RPMI8226 (cell line): ENCODE measurements at regions not wholly inside any gene's neighbourhood (a gene's known extent, or its start where the extent isn't known, plus 50 kb on each side); places are given as distances from the start of the nearest gene placed in this dataset.

Source experiments
- DNase-seq: peaks from one replicate; pipeline ENCODE4 v3.0.0-alpha.2; 2015

DNA sequence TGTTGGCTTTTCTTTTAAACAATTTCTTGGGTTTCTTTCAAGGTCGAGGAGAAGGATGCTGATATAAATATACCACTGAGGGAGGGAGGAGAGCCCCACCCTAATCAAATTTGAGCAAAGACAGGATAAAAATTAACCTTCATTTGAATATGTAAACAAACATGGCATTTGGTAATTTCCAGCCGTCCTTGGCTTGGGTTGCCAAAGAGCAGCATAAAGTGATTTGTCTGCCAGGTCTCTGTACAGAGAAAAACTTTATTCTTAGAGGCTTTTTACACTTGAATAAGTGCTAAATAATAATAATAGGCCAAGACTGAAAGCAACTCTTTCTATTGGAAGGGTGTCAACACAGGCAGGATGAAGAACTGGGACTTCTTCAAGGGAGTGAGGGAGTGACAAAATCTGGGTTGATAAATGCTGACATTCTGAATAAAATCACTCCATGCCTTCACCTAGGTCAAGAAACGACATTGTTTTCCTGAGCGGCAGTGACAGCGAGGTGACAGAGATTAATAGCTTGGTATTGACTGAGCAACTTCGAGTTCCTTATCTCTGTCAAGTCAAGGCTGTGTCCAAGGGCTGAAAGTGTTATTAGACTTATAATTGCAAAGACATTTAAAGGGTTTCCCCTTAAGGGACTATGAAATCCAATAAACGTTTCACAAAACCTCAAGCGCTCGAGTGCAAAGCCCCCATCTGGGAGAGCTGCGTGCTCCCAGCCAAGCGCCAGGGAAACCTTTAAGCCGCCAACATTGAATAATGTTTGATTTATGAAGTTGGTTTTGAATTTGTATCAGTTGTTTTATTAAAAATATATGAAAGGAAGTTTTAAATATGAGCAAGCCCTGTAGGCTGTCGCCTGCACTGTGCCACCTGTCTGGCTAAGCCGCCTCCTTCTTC is 269.5 kb upstream of the N4BP1 start:
- no peak for DNase-seq

DNA sequence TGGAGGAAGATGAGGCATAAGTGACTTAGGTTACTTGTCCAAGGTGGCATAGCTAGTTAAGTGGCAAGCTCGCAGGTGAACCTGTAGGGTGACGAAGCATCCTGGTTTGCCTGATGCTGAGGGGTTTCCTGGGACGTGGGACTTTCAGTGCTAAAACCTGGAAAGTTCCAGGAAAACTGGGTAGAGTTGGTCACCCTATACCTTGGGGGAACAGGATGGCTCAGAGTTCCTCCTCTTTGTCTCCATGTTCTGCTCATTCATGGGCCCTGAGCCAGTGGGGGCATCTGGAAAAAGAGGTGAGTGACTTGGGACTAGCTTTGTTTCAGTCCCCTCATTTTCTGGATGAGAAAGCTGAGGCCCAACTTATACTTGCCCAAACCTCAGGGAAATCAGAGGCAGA is 268.0 kb upstream of the N4BP1 start:
- no peak for DNase-seq

DNA sequence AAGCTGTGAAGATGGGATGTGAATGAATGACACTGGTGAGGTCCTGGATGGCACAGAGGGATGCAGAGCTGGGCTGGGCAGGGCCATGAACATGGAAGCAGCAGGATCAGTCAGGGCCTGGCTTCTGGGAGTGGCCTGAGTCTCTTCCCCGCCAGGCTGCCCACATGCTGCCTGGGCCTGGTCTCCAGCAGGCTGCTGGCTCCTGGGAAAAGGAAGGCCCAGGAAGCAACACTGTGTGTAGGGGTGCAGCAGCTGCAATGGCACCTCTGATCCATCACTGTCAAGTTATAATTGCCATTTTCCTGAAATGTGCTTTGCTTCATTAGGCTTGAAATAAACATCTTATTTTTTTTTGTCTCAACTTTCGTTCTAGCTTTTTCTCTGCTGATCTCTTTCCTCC is 260.2 kb upstream of the N4BP1 start:
- DNase-seq, result no peak

DNA sequence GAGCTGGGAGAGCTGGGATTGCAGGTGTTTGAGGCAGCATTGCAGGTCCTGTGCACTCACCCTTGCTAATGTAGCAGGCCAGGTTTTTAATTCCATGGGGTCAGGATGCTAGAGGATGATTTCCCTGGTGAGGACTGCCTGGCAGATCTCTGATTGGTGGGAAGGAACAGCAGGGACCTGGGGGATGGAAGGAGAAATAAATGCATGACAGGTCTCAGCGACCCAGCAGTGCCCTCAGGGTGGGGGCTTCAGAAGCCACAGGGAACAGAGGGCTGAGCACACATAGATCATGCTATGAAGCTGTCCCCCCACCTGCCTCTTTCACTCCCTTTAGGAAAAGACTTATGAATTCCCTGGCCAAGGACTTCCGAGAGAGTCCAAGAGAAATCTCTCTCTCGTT is 255.5 kb upstream of the N4BP1 start:
- DNase-seq, result no peak

DNA sequence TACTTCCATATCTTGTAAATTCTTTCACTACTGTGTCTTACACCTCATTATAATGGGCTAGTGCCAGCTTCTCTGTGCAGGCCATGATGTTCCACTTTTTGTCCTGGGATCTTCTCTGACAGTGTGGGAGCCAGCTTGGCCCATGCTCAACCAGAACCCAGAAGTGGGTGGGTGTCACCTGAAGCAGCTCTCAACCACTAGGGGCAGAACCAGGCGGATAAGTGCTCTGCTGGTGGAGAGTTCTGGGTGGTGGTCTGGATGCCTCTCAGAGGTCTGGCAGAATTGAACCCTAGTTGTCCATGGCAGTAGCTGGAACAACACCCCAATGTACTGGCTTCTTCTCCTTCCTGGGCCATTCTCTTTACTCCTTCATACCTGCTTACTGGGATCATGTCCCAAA is 254.1 kb upstream of the N4BP1 start:
- no peak for DNase-seq

DNA sequence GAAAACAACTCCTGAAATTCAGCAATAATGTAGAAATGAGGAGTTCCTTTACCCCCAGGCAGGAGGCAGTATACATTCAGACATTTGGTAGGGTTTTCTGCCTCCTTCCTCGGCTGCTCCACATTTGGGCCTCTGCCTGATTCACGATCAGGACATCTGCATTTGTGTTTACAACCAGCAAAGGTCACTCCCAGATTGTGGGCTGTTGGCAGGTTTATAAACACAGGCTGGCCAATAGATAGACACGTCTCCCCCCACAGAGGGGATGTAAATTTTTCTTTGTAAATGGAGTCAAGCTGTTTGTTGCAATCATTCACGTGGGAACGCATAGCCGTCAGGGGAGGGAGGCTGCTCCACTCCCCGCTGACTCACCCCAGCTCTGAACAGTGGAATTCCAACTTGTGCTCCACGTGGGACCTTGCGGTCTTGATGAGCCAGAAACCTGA is 252.1 kb upstream of the N4BP1 start:
- no peak for DNase-seq

DNA sequence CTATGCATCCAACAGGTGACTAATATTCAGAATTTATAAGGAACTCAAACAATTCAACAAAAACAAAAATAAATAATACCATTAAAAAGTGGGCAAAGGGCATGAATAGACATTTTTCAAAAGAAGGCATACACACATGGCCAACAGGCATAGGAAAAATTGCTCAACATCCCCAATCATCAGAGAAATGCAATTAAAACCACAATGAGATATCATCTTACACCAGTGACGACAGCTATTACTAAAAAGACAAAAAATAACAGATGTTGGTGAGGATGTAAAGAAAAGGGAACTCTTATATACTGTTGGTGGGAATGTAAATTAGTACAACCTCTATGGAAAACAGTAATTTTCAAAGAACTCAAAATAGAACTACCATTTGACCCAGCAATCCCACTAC is 250.4 kb upstream of the N4BP1 start:
- no peak for DNase-seq

DNA sequence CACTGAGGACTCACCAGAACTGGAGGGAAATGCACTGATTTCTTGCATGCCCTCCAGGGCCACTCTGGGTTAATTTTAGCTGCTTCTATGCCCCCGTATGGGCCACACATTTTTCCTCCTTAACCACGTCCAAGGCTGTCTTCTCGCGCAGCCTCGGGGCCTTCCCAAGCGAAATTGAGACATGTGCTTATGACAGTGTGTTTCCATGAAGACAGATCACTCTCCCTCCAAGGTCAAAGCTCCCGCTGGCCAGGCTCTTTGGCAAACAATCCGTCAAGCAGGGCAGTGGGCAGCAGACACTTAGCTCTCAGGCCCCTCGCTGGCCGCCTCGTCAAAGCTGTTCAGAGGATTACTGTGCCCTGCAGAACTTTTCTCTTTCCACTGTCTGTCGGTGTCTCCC is 243.0 kb upstream of the N4BP1 start:
- DNase-seq, result no peak

DNA sequence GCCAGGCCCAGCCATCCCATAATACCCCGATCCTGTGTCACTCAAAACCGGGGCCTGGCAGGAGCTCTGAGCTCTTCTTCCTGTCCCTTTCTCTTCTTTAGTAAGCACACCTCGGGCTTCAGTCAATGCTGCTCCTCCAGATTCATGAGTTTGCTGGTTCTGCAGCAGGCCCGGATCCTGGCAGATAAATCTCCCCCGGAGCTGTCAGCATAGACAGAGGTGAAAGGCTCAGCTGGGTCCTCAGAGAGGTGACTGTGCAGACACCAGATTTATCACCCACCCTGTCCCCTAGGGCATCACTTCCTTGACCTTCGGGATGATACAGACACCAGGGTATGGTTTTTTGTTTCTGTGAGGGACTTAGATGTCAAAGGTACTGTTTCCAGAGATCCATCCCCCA is 242.5 kb upstream of the N4BP1 start:
- no peak for DNase-seq

DNA sequence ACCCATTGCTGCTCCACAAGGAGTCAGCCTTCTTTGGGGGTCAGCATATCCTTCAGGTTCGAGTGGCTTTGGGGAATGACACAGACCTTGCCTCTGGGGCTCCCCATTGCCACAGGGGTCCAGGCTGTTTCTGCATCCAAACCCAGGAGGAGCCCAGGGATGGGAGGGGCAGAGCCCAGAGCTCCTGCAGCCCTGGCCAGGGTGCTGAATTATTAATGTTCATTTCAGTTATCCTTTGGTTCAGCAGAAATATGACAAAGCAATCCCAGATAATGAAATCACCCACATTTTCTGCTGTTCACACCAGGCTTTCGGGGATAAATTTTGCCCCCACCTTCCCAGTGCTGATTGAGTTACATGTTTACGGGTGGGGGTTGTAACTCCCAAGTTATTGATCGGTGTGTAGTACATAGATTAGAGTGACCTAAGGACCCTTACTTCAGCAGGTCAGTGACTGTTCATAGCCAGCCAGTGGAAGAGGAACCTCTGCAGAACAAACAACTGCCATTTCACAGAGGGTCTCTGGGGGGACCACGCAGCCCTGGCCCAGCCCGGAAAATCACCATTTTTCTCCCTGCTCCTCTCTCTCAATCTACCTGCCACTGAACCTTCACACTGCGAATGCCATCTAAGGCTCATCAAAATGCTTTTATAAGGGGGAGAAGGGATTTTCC is 240.3 kb upstream of the N4BP1 start:
- DNase-seq, result no peak

DNA sequence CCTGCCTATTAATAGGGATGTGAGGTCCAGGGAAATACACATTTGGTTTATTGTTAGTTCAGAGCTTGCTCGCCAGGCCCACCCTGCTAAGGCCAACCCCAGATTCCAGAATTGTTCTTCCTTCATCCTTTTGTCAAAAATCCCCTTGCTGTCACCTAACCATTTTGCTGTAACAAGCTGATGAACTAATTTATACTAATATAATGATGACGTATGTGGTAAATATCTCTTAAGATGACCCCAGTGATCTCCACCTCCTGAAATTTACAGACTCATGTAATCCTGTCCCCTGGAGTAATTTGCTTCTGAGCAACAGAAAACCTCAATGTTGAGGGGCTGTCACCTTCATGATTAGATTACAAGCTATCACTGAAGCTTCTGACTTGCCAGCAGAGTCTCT is 236.3 kb upstream of the N4BP1 start:
- no peak for DNase-seq

DNA sequence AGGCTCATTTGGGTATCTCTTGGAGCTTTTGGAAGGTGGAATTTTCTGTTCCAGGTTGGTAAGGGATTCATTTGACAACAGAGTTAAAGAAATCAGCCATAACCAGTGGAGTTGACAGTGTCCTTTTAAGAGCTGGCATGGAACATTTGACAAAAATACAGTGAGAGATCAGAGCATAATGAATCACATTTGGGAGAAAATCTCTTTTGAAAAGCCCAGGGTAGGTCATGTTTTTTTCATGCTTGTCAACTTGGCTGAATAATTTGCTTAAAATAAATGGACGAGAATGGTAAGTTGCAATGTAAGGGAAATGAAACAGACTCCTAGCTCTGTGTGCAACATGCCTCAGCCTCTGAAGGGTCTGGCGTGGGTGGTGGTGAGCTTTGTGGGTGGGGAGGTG is 235.3 kb upstream of the N4BP1 start:
- no peak for DNase-seq

DNA sequence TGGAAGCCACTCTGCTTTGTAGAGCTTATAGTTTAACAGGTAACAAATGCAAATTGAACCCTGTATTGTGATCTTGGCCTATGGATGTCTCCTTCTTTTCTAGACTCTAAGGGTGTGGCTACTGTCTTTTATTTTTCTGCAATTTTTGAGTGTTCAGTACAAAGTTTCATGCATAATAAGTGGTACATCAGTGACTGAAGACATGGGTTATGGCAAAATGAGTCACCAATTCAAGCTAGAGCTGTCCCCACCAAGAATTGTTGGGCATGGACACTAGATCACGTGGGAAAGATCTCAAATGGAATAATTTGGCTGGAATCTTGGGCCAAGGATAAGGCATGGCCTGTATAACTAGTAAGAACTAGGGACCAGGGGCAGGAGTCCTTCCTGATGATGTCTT is 228.4 kb upstream of the N4BP1 start:
- no peak for DNase-seq

DNA sequence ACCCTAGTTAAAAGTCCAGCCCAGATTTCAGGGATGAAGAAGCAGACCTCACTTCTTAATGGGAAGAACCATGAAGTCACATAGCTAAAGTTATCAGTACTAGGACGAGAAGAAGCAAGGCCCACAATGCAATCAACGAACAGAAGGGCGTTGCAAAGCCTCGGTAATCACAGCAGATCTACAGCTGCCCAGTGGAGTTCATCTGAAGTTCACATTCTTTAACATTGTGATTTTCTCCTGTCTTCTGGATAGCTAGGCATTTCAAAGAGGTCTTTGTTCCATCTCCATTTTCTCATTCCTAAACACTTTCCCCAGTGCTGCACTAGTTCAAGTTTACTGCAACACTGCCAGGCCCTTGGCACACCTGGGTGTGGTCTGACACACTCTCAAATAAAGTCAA is 226.7 kb upstream of the N4BP1 start:
- no peak for DNase-seq

DNA sequence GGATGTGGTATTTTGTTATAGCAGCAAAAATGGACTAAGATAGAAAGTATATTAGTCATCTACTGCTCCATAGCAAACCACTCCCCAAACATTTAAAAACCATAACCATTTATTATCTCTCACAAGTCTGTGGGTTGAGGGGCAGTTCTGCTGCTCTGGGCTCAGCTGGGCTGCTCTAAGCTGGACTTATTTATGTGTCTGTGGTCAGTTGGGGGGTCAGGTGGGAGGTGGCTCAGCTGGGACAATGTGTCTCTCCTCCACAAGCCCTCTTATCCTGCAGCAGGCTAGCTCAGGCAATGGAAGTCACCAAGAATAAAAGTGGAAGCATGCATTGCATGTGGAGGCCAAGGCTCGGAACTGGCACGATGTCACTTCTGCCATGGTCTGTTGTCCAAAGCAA is 226.1 kb upstream of the N4BP1 start:
- DNase-seq, result no peak

DNA sequence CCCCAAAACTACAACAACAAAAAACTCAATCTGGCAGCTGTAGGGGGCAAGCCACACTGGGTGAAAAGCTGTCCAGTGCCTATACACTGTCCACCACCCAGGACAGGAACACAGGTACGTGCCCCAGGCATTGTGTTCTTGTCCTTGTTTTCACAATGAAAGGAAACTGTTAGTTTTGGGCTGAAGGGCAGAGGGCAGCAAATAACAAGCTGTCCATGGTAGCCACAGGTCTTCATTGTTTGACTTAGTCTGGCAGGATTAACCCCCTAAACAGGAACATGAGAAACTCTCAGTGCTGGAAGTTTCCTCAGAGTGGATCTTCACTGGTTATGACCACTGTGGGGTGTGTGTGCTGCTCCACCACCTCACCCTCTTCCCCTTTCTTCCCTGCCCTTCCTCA is 224.6 kb upstream of the N4BP1 start:
- DNase-seq, result no peak

DNA sequence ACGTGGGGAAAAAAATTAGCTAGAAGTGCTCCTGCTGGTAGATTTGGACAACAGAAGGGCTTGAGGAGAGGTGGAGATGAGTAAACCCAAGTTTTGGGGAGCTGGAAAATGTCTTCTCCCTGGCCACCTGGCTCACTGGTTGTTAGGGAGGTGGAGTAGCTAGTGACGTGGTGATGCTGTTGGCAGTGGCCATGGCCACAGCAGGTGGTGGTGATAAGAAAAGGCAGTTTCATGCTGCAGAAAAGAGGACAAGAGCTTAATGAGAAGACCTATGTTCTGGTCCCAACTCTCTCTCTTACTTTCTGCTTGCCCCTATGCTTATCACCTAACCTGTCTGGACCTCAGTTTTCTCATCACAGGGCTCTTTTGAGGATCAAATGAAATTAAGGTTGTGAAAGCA is 223.5 kb upstream of the N4BP1 start:
- DNase-seq, result no peak

DNA sequence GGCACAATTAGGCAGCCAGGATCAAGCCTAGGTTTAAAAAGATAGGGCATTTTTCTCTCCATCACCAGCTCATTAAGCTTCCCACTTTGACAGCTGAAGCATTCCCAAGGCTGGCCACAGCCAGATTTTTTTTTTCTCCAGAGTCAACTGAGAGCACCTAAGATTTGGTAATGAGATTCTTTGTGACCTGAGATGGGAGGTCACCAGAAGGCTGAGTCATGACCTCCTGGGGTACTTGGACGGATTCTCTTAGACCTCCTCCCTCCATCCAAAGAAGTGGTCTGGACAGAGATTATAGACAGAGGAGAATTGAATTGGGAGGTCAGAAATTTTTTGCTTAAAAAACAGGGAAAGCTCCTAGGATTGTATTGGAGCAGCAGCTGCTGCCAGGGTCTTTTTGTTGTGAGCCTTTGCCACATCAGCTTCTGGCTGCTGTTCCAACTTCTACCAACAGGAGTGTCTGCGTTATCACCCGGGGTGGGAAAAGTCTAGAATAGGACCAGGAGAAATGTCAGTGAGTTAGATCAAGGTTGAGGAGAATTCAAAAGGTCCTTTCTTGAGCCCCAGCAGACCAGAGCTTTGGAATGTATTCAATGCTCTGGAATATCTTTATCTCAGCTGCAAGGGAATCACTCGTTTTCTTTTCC is 221.2 kb upstream of the N4BP1 start:
- DNase-seq, result no peak

DNA sequence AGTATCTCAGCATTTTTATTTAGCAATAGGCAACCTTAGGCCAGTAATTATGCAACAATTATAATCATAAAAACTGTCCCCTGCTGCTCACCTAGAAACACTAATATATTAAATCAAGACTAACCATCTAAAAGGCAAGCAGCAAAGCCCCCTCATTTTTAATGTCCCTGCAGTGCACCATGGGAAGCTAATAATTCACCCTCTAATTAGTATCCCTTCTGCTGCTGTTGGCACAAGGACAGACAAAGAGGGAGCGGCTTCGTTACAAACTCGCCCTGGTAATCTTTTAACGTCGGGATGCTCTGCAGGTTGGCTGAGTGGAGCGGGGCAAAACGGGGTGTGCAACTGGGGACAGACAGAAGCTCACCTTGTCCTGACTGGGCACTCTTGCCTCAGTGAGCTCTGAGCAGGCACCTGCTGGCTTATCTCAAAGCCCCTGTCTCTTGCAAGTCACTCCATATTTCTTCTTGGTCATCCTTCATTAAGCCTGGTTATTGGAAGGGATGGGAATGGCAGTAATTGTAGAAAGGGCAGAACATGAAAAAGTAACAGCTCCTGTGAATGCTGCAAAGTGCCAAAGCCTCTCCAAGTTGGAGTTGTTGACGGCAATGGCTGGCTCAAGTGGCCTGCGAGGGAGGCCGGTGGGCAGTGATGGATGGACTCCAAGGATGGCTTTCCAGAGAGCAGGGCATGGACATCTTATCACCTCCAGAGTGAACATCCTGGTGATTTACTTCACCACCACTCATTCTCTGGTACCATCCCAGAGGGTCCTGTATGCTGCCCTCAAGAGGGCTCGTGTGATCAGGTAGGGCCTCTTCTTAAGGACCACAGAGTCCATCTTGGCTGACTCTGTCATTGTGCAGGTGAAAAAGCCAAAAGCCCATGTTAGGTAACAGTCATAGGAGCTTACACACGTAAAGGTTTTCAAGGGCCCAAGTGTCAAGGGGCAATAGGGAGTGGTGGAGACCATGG is 219.6 kb upstream of the N4BP1 start:
- no peak for DNase-seq

DNA sequence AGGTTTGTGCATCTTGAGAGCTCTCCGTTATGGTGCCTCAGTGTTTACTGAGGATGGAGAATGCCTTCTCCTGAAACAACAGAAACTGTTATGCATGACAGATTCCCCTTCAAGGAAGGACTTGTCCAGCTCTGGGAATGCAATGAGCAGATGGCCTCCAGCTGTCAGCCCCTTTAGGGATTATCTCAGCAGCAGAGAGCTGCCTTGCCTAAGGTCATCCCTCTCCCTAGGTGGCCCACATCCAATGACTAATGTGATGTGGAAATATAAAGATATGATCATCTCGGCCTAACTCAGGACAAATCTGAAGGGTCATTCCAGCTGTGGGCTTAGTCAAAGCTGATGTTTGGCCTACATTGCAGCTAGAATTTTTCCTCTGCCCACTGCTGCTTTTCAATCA is 214.3 kb upstream of the N4BP1 start:
- DNase-seq, result no peak

DNA sequence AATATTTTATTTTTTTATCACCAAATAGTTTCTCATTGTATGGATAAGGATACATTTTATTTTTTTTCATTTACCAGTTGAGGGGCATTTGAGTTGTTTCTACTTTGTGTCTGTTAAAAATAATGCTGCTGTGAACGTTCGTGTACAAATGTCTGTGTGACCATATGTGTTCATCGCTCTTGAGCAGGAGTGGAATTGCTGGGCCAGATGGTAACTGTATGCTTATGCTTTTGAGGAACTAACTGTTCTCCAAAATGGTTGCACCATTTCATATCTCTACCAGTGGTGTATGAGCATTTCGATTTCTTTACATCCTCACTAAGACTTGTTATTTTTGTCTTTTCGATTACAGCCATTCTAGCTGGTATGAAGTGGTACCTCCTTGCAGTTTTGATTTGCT is 212.5 kb upstream of the N4BP1 start:
- no peak for DNase-seq

DNA sequence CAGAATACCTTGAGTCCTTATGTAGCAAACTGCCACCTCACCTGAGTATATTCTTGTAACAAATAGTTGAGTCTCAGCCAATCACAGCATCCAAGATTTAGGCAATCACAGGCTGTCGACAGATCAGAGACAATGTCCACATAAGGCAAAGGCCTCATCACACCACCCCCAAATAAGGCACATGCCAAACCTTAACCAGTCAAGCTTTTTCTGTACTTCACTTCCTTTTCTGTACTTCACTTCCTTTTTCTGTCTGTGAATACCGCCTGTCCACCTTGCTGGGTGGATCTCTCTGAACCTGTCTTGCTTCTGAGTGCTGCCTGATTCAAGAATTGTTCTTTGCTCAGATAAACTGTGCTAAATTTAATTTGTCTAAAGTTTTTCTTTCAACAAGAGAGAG is 210.4 kb upstream of the N4BP1 start:
- no peak for DNase-seq

DNA sequence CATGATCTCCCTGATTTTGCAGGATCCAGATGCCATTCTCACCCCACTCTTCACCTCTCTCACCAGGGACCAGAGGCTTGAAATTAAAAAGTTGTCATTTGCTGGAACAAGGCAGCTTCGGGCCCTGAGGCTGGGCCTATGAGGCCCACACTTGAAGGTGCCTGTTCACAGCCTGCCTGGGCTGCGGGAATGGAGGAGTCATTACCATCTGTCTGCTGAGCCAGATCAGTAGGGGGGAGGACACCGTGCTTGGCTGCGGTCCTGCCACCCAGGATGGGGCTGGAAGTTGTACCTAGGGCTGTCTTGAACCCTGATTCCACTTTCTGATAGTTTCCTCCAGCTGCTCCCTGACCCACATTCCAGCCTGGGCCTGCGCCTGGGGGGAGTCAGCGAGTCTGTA is 208.3 kb upstream of the N4BP1 start:
- DNase-seq, result no peak
